Thoracic aorta (tissue), 2 donors: ENCODE measurements at regions not wholly inside any gene's neighbourhood (a gene's known extent, or its start where the extent isn't known, plus 50 kb on each side); places are given as distances from the start of the nearest gene placed in this dataset.

Experiments
- ATAC-seq: fragments of 150-250 bp; one replicate; pipeline ENCODE4 v1.8.0; 2017; ENCODE audit warnings: low read depth; ENCODE audit not compliant: insufficient number of reproducible peaks, low FRiP score
- DNase-seq: peaks from one replicate; pipeline ENCODE4 v3.0.0-alpha.2; 2020; ENCODE audit warnings: low spot score
- H3K27ac ChIP-seq, 2 donors: fragments of 200-600 bp; sonication (generic); 1 replicate in 1 of 2; 2 replicates in 1 of 2; pipeline ENCODE4 v1.5.1; 2016; ENCODE audit warnings: mild to moderate bottlenecking in 2 of 2, moderate library complexity in 2 of 2
- H3K27me3 ChIP-seq: fragments of 200-600 bp; sonication (generic); replicated peaks from 2 replicates; pipeline ENCODE4 v1.6.0; 2016; ENCODE audit warnings: mild to moderate bottlenecking; ENCODE audit not compliant: insufficient read depth
- H3K36me3 ChIP-seq: fragments of 200-600 bp; sonication (generic); one replicate; pipeline ENCODE4 v1.5.1; 2016
- H3K4me1 ChIP-seq, 2 donors: fragments of 200-600 bp; sonication (generic); 1 replicate in 1 of 2; 2 replicates in 1 of 2; pipeline versions ENCODE4 v1.5.1 to v1.6.0; 2016; ENCODE audit warnings: low read depth in 2 of 2, mild to moderate bottlenecking in 1 of 2; ENCODE audit not compliant: control insufficient read depth in 1 of 2
- H3K4me3 ChIP-seq: fragments of 200-600 bp; sonication (generic); 2 replicates; pipeline ENCODE4 v1.5.1; 2016; ENCODE audit warnings: mild to moderate bottlenecking
- H3K9me3 ChIP-seq: fragments of 200-600 bp; sonication (generic); 2 replicates; pipeline ENCODE4 v1.5.1; 2016
- TF ChIP-seq, protein P1 (sequence below): fragments of 200-600 bp; sonication (generic); IDR thresholded peaks from one replicate; pipeline ENCODE4 v1.5.1; 2019; ENCODE audit warnings: antibody characterized with exemption

GRCh38 chr11:44374001-44374400 is 64.1 kb upstream of the ALX4 start:
- Histone ChIP-seq H3K36me3 (no peaks in the 10 kb centered on the region), H3K27ac (no peak overlapping the region), H3K4me3 (no peak overlapping the region), H3K4me1 (no peaks in the 10 kb centered on the region), H3K9me3 (no peaks in the 10 kb centered on the region), H3K27me3 (no peaks in the 10 kb centered on the region)
- no peak for DNase-seq
- TF ChIP-seq, protein P1, sequence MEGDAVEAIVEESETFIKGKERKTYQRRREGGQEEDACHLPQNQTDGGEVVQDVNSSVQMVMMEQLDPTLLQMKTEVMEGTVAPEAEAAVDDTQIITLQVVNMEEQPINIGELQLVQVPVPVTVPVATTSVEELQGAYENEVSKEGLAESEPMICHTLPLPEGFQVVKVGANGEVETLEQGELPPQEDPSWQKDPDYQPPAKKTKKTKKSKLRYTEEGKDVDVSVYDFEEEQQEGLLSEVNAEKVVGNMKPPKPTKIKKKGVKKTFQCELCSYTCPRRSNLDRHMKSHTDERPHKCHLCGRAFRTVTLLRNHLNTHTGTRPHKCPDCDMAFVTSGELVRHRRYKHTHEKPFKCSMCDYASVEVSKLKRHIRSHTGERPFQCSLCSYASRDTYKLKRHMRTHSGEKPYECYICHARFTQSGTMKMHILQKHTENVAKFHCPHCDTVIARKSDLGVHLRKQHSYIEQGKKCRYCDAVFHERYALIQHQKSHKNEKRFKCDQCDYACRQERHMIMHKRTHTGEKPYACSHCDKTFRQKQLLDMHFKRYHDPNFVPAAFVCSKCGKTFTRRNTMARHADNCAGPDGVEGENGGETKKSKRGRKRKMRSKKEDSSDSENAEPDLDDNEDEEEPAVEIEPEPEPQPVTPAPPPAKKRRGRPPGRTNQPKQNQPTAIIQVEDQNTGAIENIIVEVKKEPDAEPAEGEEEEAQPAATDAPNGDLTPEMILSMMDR, result no peak
- no peak for ATAC-seq

DNA sequence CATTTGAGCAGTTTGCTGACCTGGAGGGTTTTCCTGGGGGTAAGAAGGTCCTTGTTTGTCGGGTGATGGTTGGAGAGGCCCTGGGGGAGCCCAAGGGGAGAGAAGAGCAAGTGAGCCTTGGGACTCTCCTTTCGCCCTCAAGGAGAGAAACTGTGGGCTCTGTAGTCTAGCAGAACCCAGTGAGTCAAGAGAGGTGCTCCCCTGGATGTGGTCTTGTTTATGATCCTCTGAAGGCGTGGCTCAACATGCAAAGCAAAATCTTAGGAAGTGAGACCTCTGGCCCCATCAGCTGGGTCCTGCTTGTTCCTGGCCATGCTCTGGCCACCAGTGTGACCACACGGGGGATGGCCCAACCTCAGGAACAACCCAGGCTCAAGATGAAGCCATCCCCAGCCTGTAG is 66.5 kb upstream of the ALX4 start:
- TF ChIP-seq, protein P1, result no peak
- Histone ChIP-seq H3K36me3 (no peaks in the 10 kb centered on the region), H3K4me1 (no peaks in the 10 kb centered on the region), H3K9me3 (no peaks in the 10 kb centered on the region), H3K27me3 (no peaks in the 10 kb centered on the region), H3K27ac (no peak overlapping the region), H3K4me3 (no peak overlapping the region)
- no peak for DNase-seq
- no peak for ATAC-seq

DNA sequence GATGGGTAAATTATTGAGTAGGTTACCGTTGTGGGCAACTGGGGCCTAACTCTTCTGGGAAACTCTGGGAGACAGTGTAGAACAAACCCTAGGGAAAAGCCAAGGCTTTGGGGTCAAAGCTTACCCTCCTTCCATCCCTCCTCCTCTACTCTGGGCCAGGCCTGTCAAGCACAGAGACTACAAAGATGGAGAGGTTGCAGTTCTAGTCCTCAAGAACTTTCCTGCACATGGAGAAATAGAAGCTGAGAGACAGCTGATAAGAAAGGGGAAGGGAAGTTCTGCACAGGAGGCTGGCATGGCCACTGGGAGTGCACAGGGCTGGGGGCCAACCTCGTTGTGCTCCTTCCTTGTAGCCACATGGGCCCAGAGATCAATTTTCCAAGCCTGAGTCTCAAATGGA is 67.2 kb upstream of the ALX4 start:
- Histone ChIP-seq H3K4me3 (no peak overlapping the region), H3K27me3 (no peaks in the 10 kb centered on the region), H3K4me1 (no peaks in the 10 kb centered on the region), H3K9me3 (no peaks in the 10 kb centered on the region), H3K36me3 (no peaks in the 10 kb centered on the region), H3K27ac (no peak overlapping the region)
- TF ChIP-seq, protein P1, result no peak
- no peak for ATAC-seq
- DNase-seq, result no peak

DNA sequence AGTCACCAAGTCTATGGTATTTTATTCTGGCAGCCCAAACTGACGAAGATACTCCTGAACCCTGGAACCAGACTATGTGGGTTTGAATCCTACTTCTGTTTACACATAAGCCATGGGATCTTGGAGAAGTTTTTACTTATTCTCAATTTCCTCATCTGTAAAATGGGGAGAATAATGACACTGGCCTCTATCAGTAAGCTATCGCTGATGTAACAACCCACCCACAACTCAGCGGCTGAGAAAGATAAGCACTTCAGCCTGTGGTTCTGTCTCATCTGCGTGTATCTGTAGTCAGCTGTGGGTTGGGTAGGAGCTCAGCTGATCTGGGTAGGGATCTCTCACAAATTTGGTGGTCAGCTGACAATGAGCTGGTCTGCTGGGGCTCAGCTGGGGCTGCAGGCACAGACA is 68.0 kb upstream of the ALX4 start:
- Histone ChIP-seq H3K27ac (no peak overlapping the region), H3K9me3 (no peaks in the 10 kb centered on the region), H3K27me3 (no peaks in the 10 kb centered on the region), H3K36me3 (no peaks in the 10 kb centered on the region), H3K4me1 (no peaks in the 10 kb centered on the region), H3K4me3 (no peak overlapping the region)
- no peak for ATAC-seq
- DNase-seq, result no peak
- TF ChIP-seq, protein P1, result no peak

DNA sequence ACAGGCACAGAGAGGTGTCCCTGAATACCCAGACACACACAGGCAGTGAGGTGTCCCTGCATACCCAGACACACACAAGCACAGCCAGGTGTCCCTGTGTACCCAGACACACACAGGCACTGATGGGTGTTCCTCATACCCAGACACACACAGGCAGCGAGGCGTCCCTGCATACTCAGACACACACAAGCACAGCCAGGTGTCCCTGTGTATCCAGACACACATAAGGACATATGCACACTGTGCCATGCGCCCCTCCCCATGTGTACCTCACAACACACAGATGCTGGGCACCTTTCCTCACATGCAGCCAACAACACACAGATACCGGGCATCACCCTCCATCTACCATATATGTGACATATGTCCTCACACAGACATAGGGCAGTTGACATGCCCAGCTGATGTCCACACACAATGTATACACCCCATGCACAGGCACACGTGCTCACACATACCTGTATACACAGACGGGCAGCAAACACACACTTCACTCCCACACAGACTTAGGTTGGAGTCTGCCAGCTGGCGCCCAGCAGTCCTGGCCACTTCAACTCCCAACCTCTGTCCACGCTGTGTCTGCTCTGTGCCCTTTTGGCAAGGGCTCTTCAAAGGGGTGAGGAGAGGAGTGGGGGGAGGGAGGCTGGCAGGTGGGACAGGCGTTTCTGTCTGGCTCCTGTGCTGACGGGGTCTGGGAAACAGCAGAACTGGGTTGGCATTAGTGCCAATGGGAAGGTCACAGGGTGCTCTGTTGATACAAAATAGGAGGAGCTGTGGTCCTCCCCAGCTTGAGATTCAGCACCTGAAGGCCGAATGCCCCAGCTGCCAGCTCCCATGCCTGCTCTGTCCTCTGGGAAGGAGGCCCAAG is 69.4 kb upstream of the ALX4 start:
- Histone ChIP-seq H3K9me3 (no peaks in the 10 kb centered on the region), H3K4me3 (no peak overlapping the region), H3K27me3 (no peaks in the 10 kb centered on the region), H3K4me1 (no peaks in the 10 kb centered on the region), H3K27ac (no peak overlapping the region), H3K36me3 (no peaks in the 10 kb centered on the region)
- ATAC-seq (no peak), DNase-seq (no peak)
- TF ChIP-seq, protein P1, result no peak
